ENCODE measurements at regions not wholly inside any gene's neighbourhood (a gene's known extent, or its start where the extent isn't known, plus 50 kb on each side); places are given as distances from the start of the nearest gene placed in this dataset.

DNA sequence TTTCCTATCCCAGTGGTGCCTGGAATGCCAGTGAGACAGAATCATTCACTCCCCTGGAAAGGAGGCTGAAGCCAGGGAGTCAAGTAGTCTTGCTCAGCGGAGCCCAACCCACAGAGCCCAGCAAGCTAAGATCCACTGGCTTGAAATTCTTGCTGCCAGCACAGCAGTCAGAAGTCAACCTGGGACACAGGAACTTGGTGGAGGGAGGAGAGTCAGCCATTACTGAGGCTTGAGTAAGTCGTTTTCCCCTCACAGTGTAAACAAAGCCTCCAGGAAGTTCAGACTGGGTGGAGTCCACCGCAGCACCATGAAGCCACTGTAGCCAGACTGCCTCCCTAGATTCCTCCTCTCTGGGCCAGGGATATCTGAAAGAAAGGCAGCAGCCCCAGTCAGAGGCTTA is 283.2 kb upstream of the CPEB2 start:
- H3K4me1 ChIP-seq (ENCODE audit: control insufficient read depth, insufficient read depth, low read length, poor library complexity, severe bottlenecking): no peaks in the 10 kb centered on the region
- no peaks in the 10 kb centered on the region for H3K27me3 ChIP-seq (replicated peaks; ENCODE audit: control insufficient read depth, insufficient read depth, low read length, poor library complexity, severe bottlenecking)
- no peak for DNase-seq
- no peaks in the 10 kb centered on the region for H3K9me3 ChIP-seq (ENCODE audit: control insufficient read depth, low read length)
- H3K36me3 ChIP-seq (ENCODE audit: control insufficient read depth, insufficient read depth, low read length): no peaks in the 10 kb centered on the region
- H3K27ac ChIP-seq (ENCODE audit: insufficient read depth, low read length, poor library complexity, severe bottlenecking): no peak overlapping the region
- no peak overlapping the region for H3K4me3 ChIP-seq (ENCODE audit: insufficient read depth, low read depth, low read length, poor library complexity, severe bottlenecking)

GRCh38 chr4:14726441-14726840 is 275.8 kb upstream of the CPEB2 start:
- Histone ChIP-seq H3K4me1 (ENCODE audit: control insufficient read depth, insufficient read depth, low read length, poor library complexity, severe bottlenecking) (no peaks in the 10 kb centered on the region), H3K9me3 (ENCODE audit: control insufficient read depth, low read length) (no peaks in the 10 kb centered on the region), H3K4me3 (ENCODE audit: insufficient read depth, low read depth, low read length, poor library complexity, severe bottlenecking) (no peak overlapping the region), H3K27ac (ENCODE audit: insufficient read depth, low read length, poor library complexity, severe bottlenecking) (no peak overlapping the region), H3K36me3 (ENCODE audit: control insufficient read depth, insufficient read depth, low read length) (no peaks in the 10 kb centered on the region), H3K27me3 (replicated peaks; ENCODE audit: control insufficient read depth, insufficient read depth, low read length, poor library complexity, severe bottlenecking) (no peaks in the 10 kb centered on the region)
- no peak for DNase-seq

DNA sequence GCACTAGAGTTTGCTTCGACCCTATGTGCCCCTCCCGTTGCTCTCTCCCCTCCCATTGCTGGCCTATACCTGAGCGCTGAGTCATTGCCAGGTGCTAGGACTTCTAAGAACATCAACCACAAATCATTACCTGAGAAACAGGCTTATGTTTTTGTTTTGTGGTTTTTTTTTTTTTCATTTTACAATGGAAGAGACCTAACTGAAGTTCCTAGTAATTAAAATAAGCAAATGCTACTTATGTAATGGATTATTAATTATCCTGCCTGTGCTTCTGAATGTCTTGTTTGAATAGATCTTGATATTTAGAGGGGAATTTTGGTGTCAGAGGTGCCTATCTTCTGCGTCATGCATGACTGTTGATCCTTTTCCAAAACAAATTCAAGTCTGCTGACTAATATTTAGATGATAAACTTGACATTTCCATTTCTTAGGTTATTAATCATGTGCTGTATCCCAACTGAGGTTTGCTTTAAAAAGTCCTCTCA is 275.4 kb upstream of the CPEB2 start:
- Histone ChIP-seq H3K27ac (ENCODE audit: insufficient read depth, low read length, poor library complexity, severe bottlenecking) (no peak overlapping the region), H3K9me3 (ENCODE audit: control insufficient read depth, low read length) (no peaks in the 10 kb centered on the region), H3K4me3 (ENCODE audit: insufficient read depth, low read depth, low read length, poor library complexity, severe bottlenecking) (no peak overlapping the region), H3K36me3 (ENCODE audit: control insufficient read depth, insufficient read depth, low read length) (no peaks in the 10 kb centered on the region), H3K27me3 (replicated peaks; ENCODE audit: control insufficient read depth, insufficient read depth, low read length, poor library complexity, severe bottlenecking) (no peaks in the 10 kb centered on the region), H3K4me1 (ENCODE audit: control insufficient read depth, insufficient read depth, low read length, poor library complexity, severe bottlenecking) (no peaks in the 10 kb centered on the region)
- DNase-seq: no peak

- no peak overlapping the region for H3K4me3 ChIP-seq (ENCODE audit: insufficient read depth, low read depth, low read length, poor library complexity, severe bottlenecking)
- H3K36me3 ChIP-seq (ENCODE audit: control insufficient read depth, insufficient read depth, low read length): no peaks in the 10 kb centered on the region
These were observed 272.8 kb upstream of the CPEB2 start for GRCh38 chr4:14729282-14730000.

GRCh38 chr4:14742054-14742453 is 260.2 kb upstream of the CPEB2 start:
- DNase-seq: no peak
- Histone ChIP-seq H3K9me3 (ENCODE audit: control insufficient read depth, low read length) (no peaks in the 10 kb centered on the region), H3K4me1 (ENCODE audit: control insufficient read depth, insufficient read depth, low read length, poor library complexity, severe bottlenecking) (no peaks in the 10 kb centered on the region), H3K36me3 (ENCODE audit: control insufficient read depth, insufficient read depth, low read length) (no peaks in the 10 kb centered on the region), H3K4me3 (ENCODE audit: insufficient read depth, low read depth, low read length, poor library complexity, severe bottlenecking) (no peak overlapping the region), H3K27me3 (replicated peaks; ENCODE audit: control insufficient read depth, insufficient read depth, low read length, poor library complexity, severe bottlenecking) (no peaks in the 10 kb centered on the region), H3K27ac (ENCODE audit: insufficient read depth, low read length, poor library complexity, severe bottlenecking) (no peak overlapping the region)

More at GRCh38 chr4:14729282-14730000, 272.8 kb upstream of the CPEB2 start:
- Histone ChIP-seq H3K27me3 (replicated peaks; ENCODE audit: control insufficient read depth, insufficient read depth, low read length, poor library complexity, severe bottlenecking) (no peaks in the 10 kb centered on the region), H3K9me3 (ENCODE audit: control insufficient read depth, low read length) (no peaks in the 10 kb centered on the region), H3K27ac (ENCODE audit: insufficient read depth, low read length, poor library complexity, severe bottlenecking) (no peak overlapping the region), H3K4me1 (ENCODE audit: control insufficient read depth, insufficient read depth, low read length, poor library complexity, severe bottlenecking) (no peaks in the 10 kb centered on the region)
- DNase-seq: no peak

DNA sequence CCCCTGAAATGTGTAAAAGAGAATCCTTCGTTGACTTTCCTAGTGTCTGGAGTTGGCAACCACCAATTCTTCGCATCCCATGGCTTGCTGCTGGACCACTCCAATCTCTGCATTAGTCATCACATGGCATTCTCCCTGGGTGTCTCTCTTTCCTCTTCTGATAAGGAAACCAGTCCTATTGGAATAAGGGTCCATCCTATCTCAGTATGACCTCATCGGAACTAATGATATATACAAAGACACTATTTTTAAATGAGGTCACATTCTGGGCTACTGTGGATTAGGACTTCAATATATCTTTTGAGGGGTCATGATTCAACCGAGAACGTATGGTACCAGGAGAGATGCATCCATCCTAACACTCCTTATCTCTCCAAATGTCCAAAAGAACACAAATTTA is 259.1 kb upstream of the CPEB2 start:
- H3K27me3 ChIP-seq (replicated peaks; ENCODE audit: control insufficient read depth, insufficient read depth, low read length, poor library complexity, severe bottlenecking): no peaks in the 10 kb centered on the region
- no peak overlapping the region for H3K4me3 ChIP-seq (ENCODE audit: insufficient read depth, low read depth, low read length, poor library complexity, severe bottlenecking)
- H3K4me1 ChIP-seq (ENCODE audit: control insufficient read depth, insufficient read depth, low read length, poor library complexity, severe bottlenecking): no peaks in the 10 kb centered on the region
- H3K36me3 ChIP-seq (ENCODE audit: control insufficient read depth, insufficient read depth, low read length): no peaks in the 10 kb centered on the region
- H3K27ac ChIP-seq (ENCODE audit: insufficient read depth, low read length, poor library complexity, severe bottlenecking): no peak overlapping the region
- no peak for DNase-seq
- H3K9me3 ChIP-seq (ENCODE audit: control insufficient read depth, low read length): no peaks in the 10 kb centered on the region

GRCh38 chr4:14743601-14744000 is 258.7 kb upstream of the CPEB2 start:
- no peaks in the 10 kb centered on the region for H3K36me3 ChIP-seq (ENCODE audit: control insufficient read depth, insufficient read depth, low read length)
- H3K27ac ChIP-seq (ENCODE audit: insufficient read depth, low read length, poor library complexity, severe bottlenecking): no peak overlapping the region
- no peaks in the 10 kb centered on the region for H3K4me1 ChIP-seq (ENCODE audit: control insufficient read depth, insufficient read depth, low read length, poor library complexity, severe bottlenecking)
- H3K9me3 ChIP-seq (ENCODE audit: control insufficient read depth, low read length): no peaks in the 10 kb centered on the region
- no peaks in the 10 kb centered on the region for H3K27me3 ChIP-seq (replicated peaks; ENCODE audit: control insufficient read depth, insufficient read depth, low read length, poor library complexity, severe bottlenecking)
- DNase-seq: no peak
- no peak overlapping the region for H3K4me3 ChIP-seq (ENCODE audit: insufficient read depth, low read depth, low read length, poor library complexity, severe bottlenecking)

DNA sequence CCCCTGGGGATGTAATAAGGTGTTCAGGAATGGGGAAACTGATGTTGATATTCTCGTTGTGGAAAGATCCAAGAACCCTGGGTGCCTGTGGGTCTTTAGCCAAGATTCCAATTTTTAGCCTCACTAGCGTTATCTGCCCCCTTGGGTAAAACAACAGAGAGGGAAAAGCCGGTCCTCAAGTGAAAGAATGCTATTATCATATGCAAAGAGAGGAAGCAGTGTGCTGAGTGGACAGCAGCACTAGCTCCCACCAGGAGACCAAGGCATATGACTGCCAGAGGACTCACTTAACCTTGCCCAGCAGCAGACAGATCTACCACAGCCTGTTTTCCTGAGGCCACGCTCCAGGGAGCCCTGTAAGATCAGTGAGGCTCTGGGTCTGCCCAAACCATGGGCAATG is 257.9 kb upstream of the CPEB2 start:
- H3K4me3 ChIP-seq (ENCODE audit: insufficient read depth, low read depth, low read length, poor library complexity, severe bottlenecking): no peak overlapping the region
- H3K36me3 ChIP-seq (ENCODE audit: control insufficient read depth, insufficient read depth, low read length): no peaks in the 10 kb centered on the region
- no peaks in the 10 kb centered on the region for H3K9me3 ChIP-seq (ENCODE audit: control insufficient read depth, low read length)
- no peak for DNase-seq
- H3K4me1 ChIP-seq (ENCODE audit: control insufficient read depth, insufficient read depth, low read length, poor library complexity, severe bottlenecking): no peaks in the 10 kb centered on the region
- H3K27ac ChIP-seq (ENCODE audit: insufficient read depth, low read length, poor library complexity, severe bottlenecking): no peak overlapping the region
- H3K27me3 ChIP-seq (replicated peaks; ENCODE audit: control insufficient read depth, insufficient read depth, low read length, poor library complexity, severe bottlenecking): no peaks in the 10 kb centered on the region

GRCh38 chr4:14749910-14750309 is 252.4 kb upstream of the CPEB2 start:
- no peak for DNase-seq
- no peak overlapping the region for H3K4me3 ChIP-seq (ENCODE audit: insufficient read depth, low read depth, low read length, poor library complexity, severe bottlenecking)
- H3K27ac ChIP-seq (ENCODE audit: insufficient read depth, low read length, poor library complexity, severe bottlenecking): no peak overlapping the region
- no peaks in the 10 kb centered on the region for H3K4me1 ChIP-seq (ENCODE audit: control insufficient read depth, insufficient read depth, low read length, poor library complexity, severe bottlenecking)
- H3K9me3 ChIP-seq (ENCODE audit: control insufficient read depth, low read length): no peaks in the 10 kb centered on the region
- no peaks in the 10 kb centered on the region for H3K27me3 ChIP-seq (replicated peaks; ENCODE audit: control insufficient read depth, insufficient read depth, low read length, poor library complexity, severe bottlenecking)
- H3K36me3 ChIP-seq (ENCODE audit: control insufficient read depth, insufficient read depth, low read length): no peaks in the 10 kb centered on the region

GRCh38 chr4:14752341-14753046 is 249.8 kb upstream of the CPEB2 start:
- no peak for DNase-seq
- H3K4me3 ChIP-seq (ENCODE audit: insufficient read depth, low read depth, low read length, poor library complexity, severe bottlenecking): no peak overlapping the region
- H3K4me1 ChIP-seq (ENCODE audit: control insufficient read depth, insufficient read depth, low read length, poor library complexity, severe bottlenecking): no peaks in the 10 kb centered on the region
- H3K27me3 ChIP-seq (replicated peaks; ENCODE audit: control insufficient read depth, insufficient read depth, low read length, poor library complexity, severe bottlenecking): no peaks in the 10 kb centered on the region
- H3K27ac ChIP-seq (ENCODE audit: insufficient read depth, low read length, poor library complexity, severe bottlenecking): no peak overlapping the region
- H3K36me3 ChIP-seq (ENCODE audit: control insufficient read depth, insufficient read depth, low read length): no peaks in the 10 kb centered on the region
- H3K9me3 ChIP-seq (ENCODE audit: control insufficient read depth, low read length): no peaks in the 10 kb centered on the region
